MM.1S (cell line): ENCODE measurements at regions not wholly inside any gene's neighbourhood (a gene's known extent, or its start where the extent isn't known, plus 50 kb on each side); places are given as distances from the start of the nearest gene placed in this dataset.

ENCODE experiments used
- DNase-seq: peaks from one replicate; pipeline ENCODE4 v3.0.0-alpha.2; 2015
- H2AFZ ChIP-seq: fragments of 300-600 bp; sonication (generic); 2 replicates; pipeline ENCODE4 v1.6.0; 2016; ENCODE audit warnings: antibody characterized with exemption, low read length
- H3F3A ChIP-seq: fragments of 300-600 bp; sonication (generic); 2 replicates; pipeline ENCODE4 v1.6.1; 2016; ENCODE audit warnings: mild to moderate bottlenecking, antibody characterized with exemption, low read length, moderate library complexity, mixed read lengths; ENCODE audit not compliant: insufficient read depth
- H3K27ac ChIP-seq: fragments of 300-600 bp; sonication (generic); 2 replicates; pipeline ENCODE4 v1.5.1; 2016; ENCODE audit warnings: mild to moderate bottlenecking, low read length
- H3K27me3 ChIP-seq: fragments of 300-600 bp; sonication (generic); replicated peaks from 2 replicates; pipeline ENCODE4 v1.6.0; 2016; ENCODE audit warnings: low read length; ENCODE audit not compliant: insufficient read depth
- H3K36me3 ChIP-seq: fragments of 300-600 bp; sonication (generic); replicated peaks from 2 replicates; pipeline ENCODE4 v1.6.1; 2016; ENCODE audit warnings: mild to moderate bottlenecking, low read length, mixed read lengths; ENCODE audit not compliant: insufficient read depth
- H3K4me1 ChIP-seq: fragments of 300-600 bp; sonication (generic); 2 replicates; pipeline ENCODE4 v1.6.1; 2016; ENCODE audit warnings: low read length, mixed read lengths
- H3K4me2 ChIP-seq: fragments of 300-600 bp; sonication (generic); 2 replicates; pipeline ENCODE4 v1.6.0; 2016; ENCODE audit warnings: low read depth, low read length
- H3K4me3 ChIP-seq: fragments of 300-600 bp; sonication (generic); 2 replicates; pipeline ENCODE4 v1.5.1; 2016; ENCODE audit warnings: low read length, mixed read lengths
- H3K79me2 ChIP-seq: fragments of 300-600 bp; sonication (generic); 2 replicates; pipeline ENCODE4 v1.6.1; 2016; ENCODE audit warnings: mixed run types, low read length, mixed read lengths
- H3K9ac ChIP-seq: fragments of 300-600 bp; sonication (generic); 2 replicates; pipeline ENCODE4 v1.6.1; 2016; ENCODE audit warnings: low read length, mixed read lengths
- H3K9me2 ChIP-seq: fragments of 300-600 bp; sonication (generic); replicated peaks from 2 replicates; pipeline ENCODE4 v1.6.1; 2016; ENCODE audit warnings: mild to moderate bottlenecking, low read length, mixed read lengths; ENCODE audit not compliant: insufficient read depth
- H3K9me3 ChIP-seq: fragments of 300-600 bp; sonication (generic); replicated peaks from 2 replicates; pipeline ENCODE4 v1.6.1; 2016; ENCODE audit warnings: mild to moderate bottlenecking, low read length, mixed read lengths; ENCODE audit not compliant: insufficient read depth
- H4K20me1 ChIP-seq: fragments of 300-600 bp; sonication (generic); 2 replicates; pipeline ENCODE4 v1.6.1; 2016; ENCODE audit warnings: mild to moderate bottlenecking, low read length, moderate library complexity, mixed read lengths; ENCODE audit not compliant: insufficient read depth
- EZH2 ChIP-seq: fragments of 300-600 bp; sonication (generic); optimal IDR thresholded peaks from 2 replicates; pipeline ENCODE3; 2017; ENCODE audit warnings: low read depth, mild to moderate bottlenecking, antibody characterized with exemption, low read length, mixed read lengths
- EZH2phosphoT487 ChIP-seq: fragments of 300-600 bp; sonication (generic); IDR thresholded peaks from 2 replicates; pipeline ENCODE4 v1.6.1; 2018; ENCODE audit warnings: antibody characterized with exemption, low read length
- TF ChIP-seq, protein P1 (sequence below): fragments of 300-600 bp; sonication (generic); IDR thresholded peaks from 2 replicates; pipeline ENCODE4 v1.5.1; 2016; ENCODE audit warnings: antibody characterized with exemption, low read length, mixed read lengths

DNA sequence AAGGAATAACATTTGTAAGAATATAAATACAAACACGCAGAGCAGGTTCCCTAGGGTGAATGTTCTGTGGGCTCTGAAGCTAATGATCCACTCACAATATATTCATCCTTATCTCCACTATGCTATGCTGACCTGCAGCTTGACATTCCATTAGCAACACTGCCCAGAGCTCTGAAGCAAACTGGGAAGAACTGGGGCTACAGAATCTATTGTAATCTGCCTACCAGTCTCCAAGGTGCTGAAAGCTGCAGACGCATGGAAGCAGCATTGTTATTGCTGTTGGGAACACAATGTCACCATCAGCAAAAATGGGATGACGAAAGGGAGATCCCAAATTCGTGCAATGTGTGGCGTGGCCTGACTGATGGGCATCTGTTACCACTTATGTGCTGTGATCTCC lies 316.7 kb upstream of the RORA start:
- Histone ChIP-seq H3K4me2 (no peak overlapping the region), H3K27ac (no peak overlapping the region), H3K79me2 (no peaks in the 10 kb centered on the region), H3F3A (no peaks in the 10 kb centered on the region), H3K9me3 (no peaks in the 10 kb centered on the region), H3K36me3 (no peaks in the 10 kb centered on the region), H3K9ac (no peak overlapping the region), H2AFZ (no peak overlapping the region), H3K27me3 (no peaks in the 10 kb centered on the region), H3K9me2 (no peaks in the 10 kb centered on the region), H3K4me3 (no peak overlapping the region), H4K20me1 (no peaks in the 10 kb centered on the region), H3K4me1 (no peaks in the 10 kb centered on the region)
- no peak for TF ChIP-seq EZH2phosphoT487
- TF ChIP-seq, protein P1, sequence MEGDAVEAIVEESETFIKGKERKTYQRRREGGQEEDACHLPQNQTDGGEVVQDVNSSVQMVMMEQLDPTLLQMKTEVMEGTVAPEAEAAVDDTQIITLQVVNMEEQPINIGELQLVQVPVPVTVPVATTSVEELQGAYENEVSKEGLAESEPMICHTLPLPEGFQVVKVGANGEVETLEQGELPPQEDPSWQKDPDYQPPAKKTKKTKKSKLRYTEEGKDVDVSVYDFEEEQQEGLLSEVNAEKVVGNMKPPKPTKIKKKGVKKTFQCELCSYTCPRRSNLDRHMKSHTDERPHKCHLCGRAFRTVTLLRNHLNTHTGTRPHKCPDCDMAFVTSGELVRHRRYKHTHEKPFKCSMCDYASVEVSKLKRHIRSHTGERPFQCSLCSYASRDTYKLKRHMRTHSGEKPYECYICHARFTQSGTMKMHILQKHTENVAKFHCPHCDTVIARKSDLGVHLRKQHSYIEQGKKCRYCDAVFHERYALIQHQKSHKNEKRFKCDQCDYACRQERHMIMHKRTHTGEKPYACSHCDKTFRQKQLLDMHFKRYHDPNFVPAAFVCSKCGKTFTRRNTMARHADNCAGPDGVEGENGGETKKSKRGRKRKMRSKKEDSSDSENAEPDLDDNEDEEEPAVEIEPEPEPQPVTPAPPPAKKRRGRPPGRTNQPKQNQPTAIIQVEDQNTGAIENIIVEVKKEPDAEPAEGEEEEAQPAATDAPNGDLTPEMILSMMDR = no peak
- TF ChIP-seq EZH2 = no peak
- DNase-seq = no peak

DNA sequence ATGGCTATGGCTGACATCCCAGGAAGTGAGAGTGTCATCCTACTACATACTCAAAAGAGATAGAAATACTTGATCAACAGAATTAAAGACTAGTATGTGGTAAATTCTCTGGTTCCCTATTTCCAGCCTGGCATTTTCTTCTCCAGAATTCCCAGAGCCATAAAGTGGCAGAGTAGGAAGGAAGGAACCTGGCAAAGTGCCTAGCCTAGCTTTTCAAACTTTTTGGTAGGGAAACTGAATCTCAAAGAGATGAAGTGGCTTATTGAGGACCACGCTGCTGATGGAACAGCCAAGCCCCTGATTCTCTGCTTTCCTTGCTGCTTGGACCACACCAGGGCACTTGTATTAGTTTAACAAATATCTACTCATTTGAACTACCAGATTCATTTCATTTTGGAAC lies 312.4 kb upstream of the RORA start:
- Histone ChIP-seq H3K9me2 (no peaks in the 10 kb centered on the region), H3F3A (no peaks in the 10 kb centered on the region), H3K27me3 (no peaks in the 10 kb centered on the region), H3K9ac (no peak overlapping the region), H3K4me2 (no peak overlapping the region), H3K27ac (no peak overlapping the region), H3K4me1 (no peaks in the 10 kb centered on the region), H3K9me3 (no peaks in the 10 kb centered on the region), H3K4me3 (no peak overlapping the region), H2AFZ (no peak overlapping the region), H4K20me1 (no peaks in the 10 kb centered on the region), H3K36me3 (no peaks in the 10 kb centered on the region), H3K79me2 (no peaks in the 10 kb centered on the region)
- no peak for DNase-seq
- TF ChIP-seq EZH2phosphoT487 (no peak), EZH2 (no peak)
- TF ChIP-seq, protein P1 = no peak

GRCh38 chr15:61537337-61537736 lies 308.2 kb upstream of the RORA start:
- H3K9me2 ChIP-seq = no peaks in the 10 kb centered on the region
- no peak overlapping the region for H3K27ac ChIP-seq
- no peaks in the 10 kb centered on the region for H4K20me1 ChIP-seq
- DNase-seq = no peak
- no peak overlapping the region for H2AFZ ChIP-seq
- H3K9ac ChIP-seq = no peak overlapping the region
- no peaks in the 10 kb centered on the region for H3K36me3 ChIP-seq
- no peaks in the 10 kb centered on the region for H3F3A ChIP-seq
- no peaks in the 10 kb centered on the region for H3K27me3 ChIP-seq
- TF ChIP-seq EZH2phosphoT487 (no peak), EZH2 (no peak)
- TF ChIP-seq, protein P1 = no peak
- no peak overlapping the region for H3K4me2 ChIP-seq
- H3K4me1 ChIP-seq = no peaks in the 10 kb centered on the region
- H3K4me3 ChIP-seq = no peak overlapping the region
- H3K79me2 ChIP-seq = no peaks in the 10 kb centered on the region
- no peaks in the 10 kb centered on the region for H3K9me3 ChIP-seq
